ENCODE measurements at regions not wholly inside any gene's neighbourhood (a gene's known extent, or its start where the extent isn't known, plus 50 kb on each side); places are given as distances from the start of the nearest gene placed in this dataset.

DNA sequence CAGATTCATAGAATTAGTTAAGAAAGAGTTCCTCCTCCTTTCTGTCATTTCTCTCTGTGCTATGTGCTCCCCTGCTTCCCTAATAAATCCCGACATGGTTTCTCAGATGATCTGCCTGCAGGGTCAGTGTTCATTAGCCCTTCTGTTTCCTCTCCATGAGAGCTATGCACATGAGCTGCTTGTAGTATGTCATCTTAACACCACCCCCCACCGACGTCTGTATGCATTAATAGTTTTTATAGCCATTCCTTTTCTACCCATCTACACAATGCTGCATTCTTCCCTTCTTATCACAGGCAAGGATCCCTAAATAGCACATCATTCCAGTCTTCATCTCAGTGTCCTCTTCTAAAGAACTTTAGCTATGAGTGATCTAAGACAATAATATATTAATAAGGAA, 809.1 kb downstream of the ANKRD7 start:
- no peaks in the 10 kb centered on the region for H3K27me3 ChIP-seq (ENCODE audit: control insufficient read depth in 3 of 3, insufficient read depth in 3 of 3, low read length in 2 of 3)
- H3K9me3 ChIP-seq (ENCODE audit: control insufficient read depth in 4 of 4, insufficient read depth in 3 of 4, low read length in 3 of 4), result peaks cover 0 to 2% (median 0%) of the 10 kb centered on the region in 4 donors
- no peak overlapping the region for H3K9ac ChIP-seq (ENCODE audit: insufficient read depth in 1 of 2, low read length in 2 of 2)
- H3K4me1 ChIP-seq (ENCODE audit: control insufficient read depth in 5 of 5, insufficient read depth in 5 of 5, low read length in 5 of 5), result no peaks in the 10 kb centered on the region
- H3K4me3 ChIP-seq, result no peak overlapping the region
- no peak overlapping the region for H3K27ac ChIP-seq (ENCODE audit: low read depth in 1 of 2, low read length in 1 of 2)
- TF ChIP-seq, protein P1, sequence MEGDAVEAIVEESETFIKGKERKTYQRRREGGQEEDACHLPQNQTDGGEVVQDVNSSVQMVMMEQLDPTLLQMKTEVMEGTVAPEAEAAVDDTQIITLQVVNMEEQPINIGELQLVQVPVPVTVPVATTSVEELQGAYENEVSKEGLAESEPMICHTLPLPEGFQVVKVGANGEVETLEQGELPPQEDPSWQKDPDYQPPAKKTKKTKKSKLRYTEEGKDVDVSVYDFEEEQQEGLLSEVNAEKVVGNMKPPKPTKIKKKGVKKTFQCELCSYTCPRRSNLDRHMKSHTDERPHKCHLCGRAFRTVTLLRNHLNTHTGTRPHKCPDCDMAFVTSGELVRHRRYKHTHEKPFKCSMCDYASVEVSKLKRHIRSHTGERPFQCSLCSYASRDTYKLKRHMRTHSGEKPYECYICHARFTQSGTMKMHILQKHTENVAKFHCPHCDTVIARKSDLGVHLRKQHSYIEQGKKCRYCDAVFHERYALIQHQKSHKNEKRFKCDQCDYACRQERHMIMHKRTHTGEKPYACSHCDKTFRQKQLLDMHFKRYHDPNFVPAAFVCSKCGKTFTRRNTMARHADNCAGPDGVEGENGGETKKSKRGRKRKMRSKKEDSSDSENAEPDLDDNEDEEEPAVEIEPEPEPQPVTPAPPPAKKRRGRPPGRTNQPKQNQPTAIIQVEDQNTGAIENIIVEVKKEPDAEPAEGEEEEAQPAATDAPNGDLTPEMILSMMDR (IDR thresholded peaks at IDR 0.05; ENCODE audit: control extremely low read depth, extremely low read depth), result no peak
- DNase-seq (no peak), ATAC-seq (ENCODE audit: insufficient read depth, low FRiP score) (no peak)
- H3K36me3 ChIP-seq (ENCODE audit: control insufficient read depth in 4 of 4, insufficient read depth in 4 of 4, low read length in 4 of 4), result no peaks in the 10 kb centered on the region
- 70 to 81% methylated on average over 3 of the region's 3 CpGs for WGBS, 2 donors

DNA sequence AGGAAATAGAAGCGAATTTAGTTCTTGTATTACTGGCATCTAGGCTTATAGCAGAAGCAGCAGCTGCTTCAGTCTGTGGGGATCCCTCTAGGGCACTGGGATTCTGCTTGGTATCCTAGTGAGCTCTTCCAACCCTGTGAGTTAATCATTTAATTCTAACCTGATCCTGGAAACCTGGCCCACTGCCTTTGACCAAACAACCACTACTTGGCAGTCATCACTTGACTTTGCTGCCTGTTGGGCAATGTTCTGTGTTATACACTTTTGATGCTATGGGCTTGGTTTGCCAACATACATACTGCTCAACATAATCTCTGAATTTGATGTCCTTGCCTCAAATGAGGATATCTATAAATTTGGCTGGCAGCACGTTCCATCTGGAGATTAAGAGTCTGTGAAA, 813.4 kb downstream of the ANKRD7 start:
- Histone ChIP-seq H3K9ac (ENCODE audit: insufficient read depth in 1 of 2, low read length in 2 of 2) (no peak overlapping the region), H3K27me3 (ENCODE audit: control insufficient read depth in 3 of 3, insufficient read depth in 3 of 3, low read length in 2 of 3) (no peaks in the 10 kb centered on the region), H3K27ac (ENCODE audit: low read depth in 1 of 2, low read length in 1 of 2) (no peak overlapping the region), H3K36me3 (ENCODE audit: control insufficient read depth in 4 of 4, insufficient read depth in 4 of 4, low read length in 4 of 4) (no peaks in the 10 kb centered on the region), H3K9me3 (ENCODE audit: control insufficient read depth in 4 of 4, insufficient read depth in 3 of 4, low read length in 3 of 4) (no peaks in the 10 kb centered on the region), H3K4me1 (ENCODE audit: control insufficient read depth in 5 of 5, insufficient read depth in 5 of 5, low read length in 5 of 5) (no peaks in the 10 kb centered on the region), H3K4me3 (no peak overlapping the region)
- ATAC-seq (ENCODE audit: insufficient read depth, low FRiP score), result no peak
- DNase-seq, result no peak
- 62 to 67% methylated on average over 2 of the region's 2 CpGs for WGBS, 2 donors
- TF ChIP-seq, protein P1 (IDR thresholded peaks at IDR 0.05; ENCODE audit: control extremely low read depth, extremely low read depth), result no peak

DNA sequence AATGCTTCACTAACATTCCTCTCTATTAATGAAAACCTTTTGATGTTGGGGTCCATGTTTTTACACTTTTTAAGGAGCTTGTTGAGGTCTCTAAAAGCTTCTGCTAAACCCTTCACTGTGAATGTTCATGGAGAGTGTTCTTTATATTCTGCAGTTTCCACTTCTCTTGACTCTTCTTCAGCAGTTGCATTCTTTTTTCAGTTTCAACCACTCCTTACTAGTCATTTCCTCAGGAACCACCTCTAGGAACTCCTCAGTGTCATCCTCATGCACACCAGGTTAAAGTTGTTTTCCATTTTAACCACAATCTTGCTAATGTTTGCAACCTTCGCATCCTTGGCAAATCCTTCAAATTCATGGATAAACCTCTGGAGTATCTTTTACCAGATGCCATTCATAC, 821.6 kb downstream of the ANKRD7 start:
- WGBS, 2 donors, result 89 to 94% methylated on average over 1 of the region's 1 CpG
- no peak for DNase-seq

DNA sequence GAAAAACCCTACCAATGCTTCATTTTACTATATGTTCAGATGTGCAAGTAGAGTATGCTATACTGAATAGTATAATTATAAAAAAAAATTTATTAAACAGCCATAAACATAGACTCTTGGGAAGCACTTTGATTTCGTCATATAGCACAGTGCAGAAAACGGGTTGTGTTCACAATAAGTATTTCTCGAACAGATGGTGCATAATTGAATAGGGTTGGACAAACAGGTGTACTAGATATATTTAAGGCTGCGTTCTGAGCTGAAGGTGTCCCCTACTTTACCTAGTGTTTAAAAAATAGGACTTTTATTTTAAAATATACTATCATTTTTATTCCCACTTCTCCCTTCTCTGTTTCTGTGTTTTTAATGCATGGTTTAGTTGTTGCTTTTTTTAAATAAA, 841.5 kb downstream of the ANKRD7 start:
- Histone ChIP-seq H3K36me3 (ENCODE audit: control insufficient read depth in 4 of 4, insufficient read depth in 4 of 4, low read length in 4 of 4) (no peaks in the 10 kb centered on the region), H3K27ac (ENCODE audit: low read depth in 1 of 2, low read length in 1 of 2) (no peak overlapping the region), H3K4me3 (no peak overlapping the region), H3K27me3 (ENCODE audit: control insufficient read depth in 3 of 3, insufficient read depth in 3 of 3, low read length in 2 of 3) (no peaks in the 10 kb centered on the region), H3K9ac (ENCODE audit: insufficient read depth in 1 of 2, low read length in 2 of 2) (no peak overlapping the region), H3K4me1 (ENCODE audit: control insufficient read depth in 5 of 5, insufficient read depth in 5 of 5, low read length in 5 of 5) (peaks cover 0 to 4% (median 0%) of the 10 kb centered on the region in 5 donors), H3K9me3 (ENCODE audit: control insufficient read depth in 4 of 4, insufficient read depth in 3 of 4, low read length in 3 of 4) (no peaks in the 10 kb centered on the region)
- WGBS, 2 donors, result 87 to 92% methylated on average over 4 of the region's 4 CpGs
- ATAC-seq (ENCODE audit: insufficient read depth, low FRiP score), result no peak
- TF ChIP-seq, protein P1 (IDR thresholded peaks at IDR 0.05; ENCODE audit: control extremely low read depth, extremely low read depth), result no peak
- no peak for DNase-seq

More for the DNA sequence above, 821.6 kb downstream of the ANKRD7 start:
- no peak for ATAC-seq (ENCODE audit: insufficient read depth, low FRiP score)
- Histone ChIP-seq H3K36me3 (ENCODE audit: control insufficient read depth in 4 of 4, insufficient read depth in 4 of 4, low read length in 4 of 4) (no peaks in the 10 kb centered on the region), H3K4me3 (no peak overlapping the region), H3K27me3 (ENCODE audit: control insufficient read depth in 3 of 3, insufficient read depth in 3 of 3, low read length in 2 of 3) (no peaks in the 10 kb centered on the region), H3K9ac (ENCODE audit: insufficient read depth in 1 of 2, low read length in 2 of 2) (no peak overlapping the region), H3K27ac (ENCODE audit: low read depth in 1 of 2, low read length in 1 of 2) (no peak overlapping the region), H3K4me1 (ENCODE audit: control insufficient read depth in 5 of 5, insufficient read depth in 5 of 5, low read length in 5 of 5) (no peaks in the 10 kb centered on the region), H3K9me3 (ENCODE audit: control insufficient read depth in 4 of 4, insufficient read depth in 3 of 4, low read length in 3 of 4) (peaks cover 0 to 3% (median 0%) of the 10 kb centered on the region in 4 donors)
- TF ChIP-seq, protein P1 (IDR thresholded peaks at IDR 0.05; ENCODE audit: control extremely low read depth, extremely low read depth), result no peak
